HCT116 (cell line): ENCODE measurements at regions not wholly inside any gene's neighbourhood (a gene's known extent, or its start where the extent isn't known, plus 50 kb on each side); places are given as distances from the start of the nearest gene placed in this dataset.

ENCODE experiments used
- EZH2 ChIP-seq: fragments of 200-600 bp; sonication (generic); IDR thresholded peaks from 2 replicates; pipeline ENCODE4 v1.6.1; 2017; ENCODE audit warnings: antibody characterized with exemption, mixed run types
- FOSL1 ChIP-seq: IDR thresholded peaks from 2 replicates; pipeline ENCODE4 v1.6.1; 2012; ENCODE audit warnings: low read depth
- POLR2A ChIP-seq: IDR thresholded peaks from 2 replicates; pipeline ENCODE4 v1.7.0; 2011; ENCODE audit warnings: borderline replicate concordance; ENCODE audit not compliant: insufficient read depth, insufficient read length; ENCODE audit errors: extremely low read depth
- SIN3A ChIP-seq: IDR thresholded peaks from 2 replicates; pipeline ENCODE4 v1.6.1; 2012; ENCODE audit warnings: low read depth
- SP1 ChIP-seq: IDR thresholded peaks from 2 replicates; pipeline ENCODE4 v1.6.1; 2012; ENCODE audit warnings: low read depth
- YY1 ChIP-seq: IDR thresholded peaks from 2 replicates; pipeline ENCODE4 v1.6.1; 2011; ENCODE audit warnings: low read length, low read depth, moderate library complexity, mild to moderate bottlenecking; ENCODE audit not compliant: insufficient replicate concordance; ENCODE audit errors: extremely low read depth
- TF ChIP-seq, protein P1 (sequence below): IDR thresholded peaks from 2 replicates; pipeline ENCODE4 v1.6.1; 2012
- TF ChIP-seq, protein P2 (sequence below), 3 experiments: fragments of 200-600 bp in 1 of 3; sonication (generic) in 1 of 3; IDR thresholded peaks in 2 of 3; conservative IDR thresholded peaks in 1 of 3; 2 replicates each; pipeline ENCODE4 v1.5.1; 2012 to 2017; ENCODE audit warnings: low read depth in 2 of 3, low read length in 2 of 3, antibody characterized with exemption in 1 of 3, borderline replicate concordance in 1 of 3, control low read depth in 1 of 3, mild to moderate bottlenecking in 1 of 3, mixed read lengths in 1 of 3, mixed run types in 1 of 3, moderate library complexity in 1 of 3; ENCODE audit not compliant: insufficient read depth in 1 of 3

DNA sequence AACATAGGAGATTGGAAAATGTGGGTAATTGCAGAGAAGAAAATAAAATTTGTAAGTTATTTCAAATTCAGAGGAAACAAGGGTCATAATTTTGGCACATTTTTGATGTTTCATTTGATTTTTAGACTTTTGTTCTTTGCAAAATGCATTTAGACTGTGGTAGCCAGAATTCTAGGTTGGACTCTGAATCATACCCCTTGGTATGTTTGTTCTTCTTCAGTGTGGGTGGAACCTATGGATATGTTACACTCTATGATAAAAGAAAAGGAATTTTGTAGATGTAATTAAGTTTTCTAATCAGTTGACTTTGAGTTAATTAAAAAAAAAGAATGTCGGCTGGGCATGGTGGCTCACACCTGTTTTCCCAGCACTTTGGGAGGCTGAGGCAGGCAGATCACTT, 827.0 kb downstream of the AACS start:
- TF ChIP-seq, protein P1, sequence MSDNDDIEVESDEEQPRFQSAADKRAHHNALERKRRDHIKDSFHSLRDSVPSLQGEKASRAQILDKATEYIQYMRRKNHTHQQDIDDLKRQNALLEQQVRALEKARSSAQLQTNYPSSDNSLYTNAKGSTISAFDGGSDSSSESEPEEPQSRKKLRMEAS: no peak
- no peak for TF ChIP-seq FOSL1
- no peak for TF ChIP-seq POLR2A
- TF ChIP-seq, protein P2, sequence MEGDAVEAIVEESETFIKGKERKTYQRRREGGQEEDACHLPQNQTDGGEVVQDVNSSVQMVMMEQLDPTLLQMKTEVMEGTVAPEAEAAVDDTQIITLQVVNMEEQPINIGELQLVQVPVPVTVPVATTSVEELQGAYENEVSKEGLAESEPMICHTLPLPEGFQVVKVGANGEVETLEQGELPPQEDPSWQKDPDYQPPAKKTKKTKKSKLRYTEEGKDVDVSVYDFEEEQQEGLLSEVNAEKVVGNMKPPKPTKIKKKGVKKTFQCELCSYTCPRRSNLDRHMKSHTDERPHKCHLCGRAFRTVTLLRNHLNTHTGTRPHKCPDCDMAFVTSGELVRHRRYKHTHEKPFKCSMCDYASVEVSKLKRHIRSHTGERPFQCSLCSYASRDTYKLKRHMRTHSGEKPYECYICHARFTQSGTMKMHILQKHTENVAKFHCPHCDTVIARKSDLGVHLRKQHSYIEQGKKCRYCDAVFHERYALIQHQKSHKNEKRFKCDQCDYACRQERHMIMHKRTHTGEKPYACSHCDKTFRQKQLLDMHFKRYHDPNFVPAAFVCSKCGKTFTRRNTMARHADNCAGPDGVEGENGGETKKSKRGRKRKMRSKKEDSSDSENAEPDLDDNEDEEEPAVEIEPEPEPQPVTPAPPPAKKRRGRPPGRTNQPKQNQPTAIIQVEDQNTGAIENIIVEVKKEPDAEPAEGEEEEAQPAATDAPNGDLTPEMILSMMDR (IDR thresholded peaks at IDR 0.05 in 2 of 3, conservative IDR thresholded peaks at IDR 0.05 in 1 of 3; ENCODE audit: borderline replicate concordance in 1 of 3, insufficient read depth in 1 of 3, low read depth in 2 of 3, low read length in 2 of 3): no peak
- no peak for TF ChIP-seq EZH2
- TF ChIP-seq SIN3A: no peak
- no peak for TF ChIP-seq SP1
- no peak for TF ChIP-seq YY1
